ENCODE measurements at regions not wholly inside any gene's neighbourhood (a gene's known extent, or its start where the extent isn't known, plus 50 kb on each side); places are given as distances from the start of the nearest gene placed in this dataset.

DNA sequence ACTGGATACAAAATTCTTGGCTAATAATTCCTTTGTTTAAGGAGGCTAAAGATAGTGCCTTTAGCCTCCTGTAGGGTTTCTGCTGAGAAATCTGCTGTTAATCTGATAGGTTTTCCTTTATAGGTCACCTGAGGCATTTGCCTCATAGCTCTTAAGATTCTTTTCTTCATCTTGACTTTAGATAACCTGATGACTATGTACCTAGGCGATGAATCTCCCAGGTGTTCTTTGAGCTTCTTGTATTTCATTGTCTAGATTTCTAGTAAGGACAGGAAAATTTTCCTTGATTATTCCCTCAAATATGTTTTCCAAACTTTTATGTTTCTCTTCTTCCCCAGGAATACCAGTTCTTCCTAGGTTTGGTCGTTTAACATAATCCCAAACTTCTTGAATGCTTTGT lies 479.4 kb upstream of the MAN1A1 start:
- ATAC-seq: no peak
- TF ChIP-seq, protein P1, sequence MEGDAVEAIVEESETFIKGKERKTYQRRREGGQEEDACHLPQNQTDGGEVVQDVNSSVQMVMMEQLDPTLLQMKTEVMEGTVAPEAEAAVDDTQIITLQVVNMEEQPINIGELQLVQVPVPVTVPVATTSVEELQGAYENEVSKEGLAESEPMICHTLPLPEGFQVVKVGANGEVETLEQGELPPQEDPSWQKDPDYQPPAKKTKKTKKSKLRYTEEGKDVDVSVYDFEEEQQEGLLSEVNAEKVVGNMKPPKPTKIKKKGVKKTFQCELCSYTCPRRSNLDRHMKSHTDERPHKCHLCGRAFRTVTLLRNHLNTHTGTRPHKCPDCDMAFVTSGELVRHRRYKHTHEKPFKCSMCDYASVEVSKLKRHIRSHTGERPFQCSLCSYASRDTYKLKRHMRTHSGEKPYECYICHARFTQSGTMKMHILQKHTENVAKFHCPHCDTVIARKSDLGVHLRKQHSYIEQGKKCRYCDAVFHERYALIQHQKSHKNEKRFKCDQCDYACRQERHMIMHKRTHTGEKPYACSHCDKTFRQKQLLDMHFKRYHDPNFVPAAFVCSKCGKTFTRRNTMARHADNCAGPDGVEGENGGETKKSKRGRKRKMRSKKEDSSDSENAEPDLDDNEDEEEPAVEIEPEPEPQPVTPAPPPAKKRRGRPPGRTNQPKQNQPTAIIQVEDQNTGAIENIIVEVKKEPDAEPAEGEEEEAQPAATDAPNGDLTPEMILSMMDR (IDR thresholded peaks at IDR 0.05): no peak
- TF ChIP-seq POLR2A (IDR thresholded peaks at IDR 0.05) (no peak), POLR2AphosphoS5 (IDR thresholded peaks at IDR 0.05) (no peak), EP300 (IDR thresholded peaks at IDR 0.05) (no peak)
- WGBS, 2 donors (ENCODE audit: low coverage in 1 of 2): 85 to 100% methylated on average over 2 of the region's 2 CpGs

DNA sequence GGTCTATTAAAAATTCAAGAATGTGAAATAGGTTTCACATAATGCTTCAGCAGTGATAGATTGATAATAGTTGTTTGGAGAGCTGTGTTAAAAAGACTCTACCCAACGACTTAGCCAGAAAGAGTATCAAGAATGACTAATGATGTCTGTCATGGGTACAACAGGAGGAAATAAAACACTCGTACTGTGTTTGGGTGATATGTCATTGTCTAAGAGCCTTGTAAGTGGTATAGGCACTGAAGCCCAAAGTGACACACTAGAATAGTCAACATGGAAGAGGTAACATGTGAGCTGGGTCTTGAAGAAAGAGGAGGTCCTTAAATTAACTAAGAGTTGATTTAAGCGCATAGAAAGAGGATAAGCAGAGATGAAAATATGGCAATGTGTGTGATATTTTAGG lies 471.8 kb upstream of the MAN1A1 start:
- WGBS, 2 donors (ENCODE audit: low coverage in 1 of 2): 35 to 51% methylated on average over 3 of the region's 3 CpGs
- ATAC-seq: no peak
- H3K27ac ChIP-seq: no peak overlapping the region

More for the DNA sequence above, 479.4 kb upstream of the MAN1A1 start:
- H3K36me3 ChIP-seq: no peaks in the 10 kb centered on the region
- H3K27ac ChIP-seq: no peak overlapping the region
- no peaks in the 10 kb centered on the region for H3K9me3 ChIP-seq
- no peaks in the 10 kb centered on the region for H3K27me3 ChIP-seq
- H3K4me1 ChIP-seq: no peaks in the 10 kb centered on the region
- H3K4me3 ChIP-seq: no peak overlapping the region

DNA sequence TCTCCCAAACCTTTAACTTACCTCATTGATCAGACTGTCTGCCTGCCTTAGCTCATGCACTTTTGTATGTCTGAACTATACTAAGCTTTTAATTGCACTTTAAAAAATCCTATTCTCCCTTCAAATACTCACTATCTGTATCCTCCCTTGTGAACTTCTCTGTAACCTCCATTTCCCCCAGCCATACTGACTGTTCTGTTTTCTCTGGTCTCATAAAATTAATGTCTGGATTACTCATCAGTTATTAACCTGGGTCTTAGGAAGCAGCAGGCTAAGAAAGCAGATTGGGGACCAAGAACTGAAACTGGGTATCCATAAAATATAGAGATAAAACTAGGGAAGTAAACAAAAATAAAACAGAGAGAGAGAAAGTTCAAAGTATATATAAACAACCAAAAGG lies 469.3 kb upstream of the MAN1A1 start:
- ATAC-seq: no peak
- Histone ChIP-seq H3K4me1 (no peaks in the 10 kb centered on the region), H3K27ac (no peak overlapping the region), H3K36me3 (no peaks in the 10 kb centered on the region), H3K9me3 (no peaks in the 10 kb centered on the region), H3K27me3 (no peaks in the 10 kb centered on the region), H3K4me3 (no peak overlapping the region)
- TF ChIP-seq POLR2A (IDR thresholded peaks at IDR 0.05) (no peak), POLR2AphosphoS5 (IDR thresholded peaks at IDR 0.05) (no peak), EP300 (IDR thresholded peaks at IDR 0.05) (no peak)
- TF ChIP-seq, protein P1 (IDR thresholded peaks at IDR 0.05): no peak

More for the DNA sequence above, 471.8 kb upstream of the MAN1A1 start:
- Histone ChIP-seq H3K36me3 (no peaks in the 10 kb centered on the region), H3K4me3 (no peak overlapping the region), H3K9me3 (no peaks in the 10 kb centered on the region), H3K4me1 (no peaks in the 10 kb centered on the region), H3K27me3 (no peaks in the 10 kb centered on the region)
- TF ChIP-seq POLR2A (IDR thresholded peaks at IDR 0.05) (no peak), POLR2AphosphoS5 (IDR thresholded peaks at IDR 0.05) (no peak), EP300 (IDR thresholded peaks at IDR 0.05) (no peak)
- TF ChIP-seq, protein P1 (IDR thresholded peaks at IDR 0.05): no peak

DNA sequence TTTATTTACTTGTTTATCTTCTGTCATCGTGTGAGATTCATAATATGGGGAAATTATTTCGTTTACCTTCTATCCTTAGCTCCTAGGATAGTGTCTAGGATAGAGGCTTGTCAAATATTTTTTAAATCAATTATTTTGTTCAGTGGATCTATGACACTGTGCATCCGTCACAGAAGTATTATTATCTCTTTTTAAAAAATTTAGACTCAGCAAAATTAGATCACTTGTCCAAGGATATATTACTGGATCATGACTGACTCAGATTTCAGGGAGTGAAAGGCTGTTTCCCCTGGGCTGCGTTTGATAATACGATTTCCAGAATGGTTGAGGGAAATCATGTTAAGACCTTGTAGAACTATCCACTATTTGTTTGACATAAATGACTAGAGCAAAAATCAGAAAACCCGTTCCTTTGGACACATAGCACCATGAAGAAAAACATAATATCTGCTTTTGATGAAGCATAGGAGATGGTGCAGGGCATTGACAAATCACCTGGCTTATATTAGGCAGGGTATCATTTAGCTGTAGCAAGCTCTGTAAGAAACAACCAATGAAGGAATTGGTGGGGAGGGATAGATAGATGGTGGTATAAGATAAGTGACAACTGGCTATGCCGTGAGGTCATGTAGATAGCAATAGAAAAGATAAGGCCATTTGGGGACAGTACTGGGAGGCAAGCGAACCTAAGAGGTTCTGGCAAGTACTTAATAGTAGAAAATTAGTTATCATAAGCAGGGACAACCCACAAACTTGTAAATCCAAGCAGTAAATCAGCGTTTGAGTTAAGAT lies 465.2 kb upstream of the MAN1A1 start:
- no peak overlapping the region for H3K27ac ChIP-seq
- H3K4me3 ChIP-seq: no peak overlapping the region
- 75 to 77% methylated on average over 8 to 9 of the region's 9 CpGs for WGBS, 2 donors (ENCODE audit: low coverage in 1 of 2)
- no peaks in the 10 kb centered on the region for H3K9me3 ChIP-seq
- no peaks in the 10 kb centered on the region for H3K4me1 ChIP-seq
- ATAC-seq: no peak
- TF ChIP-seq EP300 (IDR thresholded peaks at IDR 0.05) (no peak), POLR2AphosphoS5 (IDR thresholded peaks at IDR 0.05) (no peak), POLR2A (IDR thresholded peaks at IDR 0.05) (no peak)
- TF ChIP-seq, protein P1 (IDR thresholded peaks at IDR 0.05): no peak
- H3K36me3 ChIP-seq: no peaks in the 10 kb centered on the region
- H3K27me3 ChIP-seq: no peaks in the 10 kb centered on the region

DNA sequence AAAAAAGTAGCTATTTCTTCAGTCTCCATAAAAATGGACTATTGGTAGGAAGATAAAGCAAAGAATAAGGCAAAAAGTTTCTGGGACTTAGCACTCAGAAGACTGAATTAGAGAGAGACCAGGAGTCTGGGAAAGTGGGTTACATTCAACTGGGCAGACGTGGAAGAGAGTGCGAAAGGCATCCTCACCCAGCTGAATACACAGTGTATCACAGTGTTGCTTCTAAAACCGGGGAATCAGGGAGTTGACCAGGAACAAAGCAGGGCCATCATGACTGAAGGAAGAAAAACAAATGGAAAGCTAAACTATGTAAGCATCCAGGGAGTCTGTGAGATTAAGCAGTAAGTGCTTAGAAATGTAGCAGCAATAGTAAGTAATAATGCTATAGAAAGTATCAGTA lies 452.9 kb upstream of the MAN1A1 start:
- no peak overlapping the region for H3K4me3 ChIP-seq
- no peaks in the 10 kb centered on the region for H3K36me3 ChIP-seq
- H3K27me3 ChIP-seq: no peaks in the 10 kb centered on the region
- no peaks in the 10 kb centered on the region for H3K4me1 ChIP-seq
- H3K27ac ChIP-seq: no peak overlapping the region
- WGBS, 2 donors (ENCODE audit: low coverage in 1 of 2): 60 to 83% methylated on average over 2 to 3 of the region's 3 CpGs
- ATAC-seq: no peak
- TF ChIP-seq POLR2AphosphoS5 (IDR thresholded peaks at IDR 0.05) (no peak), EP300 (IDR thresholded peaks at IDR 0.05) (no peak), POLR2A (IDR thresholded peaks at IDR 0.05) (no peak)
- TF ChIP-seq, protein P1 (IDR thresholded peaks at IDR 0.05): no peak
- H3K9me3 ChIP-seq: no peaks in the 10 kb centered on the region

All from gastroesophageal sphincter (tissue), 4 donors.